Activated T-cell treated with anti-CD3 and anti-CD28 coated beads, Interleukin-2, amount 50 U/mL, for 24 hours (primary cell): ENCODE measurements at regions not wholly inside any gene's neighbourhood (a gene's known extent, or its start where the extent isn't known, plus 50 kb on each side); places are given as distances from the start of the nearest gene placed in this dataset.
"Not testable (repeated sequence)": the region's sequence is repeated elsewhere in the genome, so short reads cannot be mapped to it uniquely, and the experiment has no call there.

Experiments
- DNase-seq: peaks from one replicate; pipeline ENCODE4 v3.0.0-alpha.2; 2020
- H3K27ac Mint-ChIP-seq: 2 replicates; pipeline ENCODE4 v1.8.0; 2020; ENCODE audit warnings: mild to moderate bottlenecking, mixed read lengths
- H3K27me3 Mint-ChIP-seq: 2 replicates; pipeline ENCODE4 v1.8.0; 2020; ENCODE audit warnings: mixed read lengths
- H3K36me3 Mint-ChIP-seq: 2 replicates; pipeline ENCODE4 v1.8.0; 2020; ENCODE audit warnings: low read depth, mixed read lengths
- H3K4me1 Mint-ChIP-seq: 2 replicates; pipeline ENCODE4 v1.8.0; 2020; ENCODE audit warnings: low read depth, mixed read lengths
- H3K4me3 Mint-ChIP-seq: 2 replicates; pipeline ENCODE4 v1.8.0; 2020; ENCODE audit warnings: mild to moderate bottlenecking, moderate library complexity, mixed read lengths
- H3K9me3 Mint-ChIP-seq: 2 replicates; pipeline ENCODE4 v1.8.0; 2020; ENCODE audit warnings: mixed read lengths

- Mint-ChIP-seq H3K36me3 (no peaks in the 10 kb centered on the region), H3K27ac (no peak overlapping the region), H3K27me3 (no peaks in the 10 kb centered on the region), H3K4me3 (no peak overlapping the region), H3K9me3 (peaks cover 7% of the 10 kb centered on the region), H3K4me1 (no peaks in the 10 kb centered on the region)
- DNase-seq, result no peak
Measured at GRCh38 chr7:85290269-85290668, 103.4 kb upstream of the SEMA3D start.

GRCh38 chr7:85289279-85289678, 102.4 kb upstream of the SEMA3D start:
- no peak for DNase-seq
- no peaks in the 10 kb centered on the region for H3K4me1 Mint-ChIP-seq
- H3K27me3 Mint-ChIP-seq, result no peaks in the 10 kb centered on the region
- H3K36me3 Mint-ChIP-seq, result no peaks in the 10 kb centered on the region
- H3K9me3 Mint-ChIP-seq, result peaks cover 4% of the 10 kb centered on the region
- H3K27ac Mint-ChIP-seq, result no peak overlapping the region
- H3K4me3 Mint-ChIP-seq, result no peak overlapping the region

- H3K4me1 Mint-ChIP-seq, result no peaks in the 10 kb centered on the region
- no peaks in the 10 kb centered on the region for H3K36me3 Mint-ChIP-seq
- H3K27ac Mint-ChIP-seq, result no peak overlapping the region
- peaks cover 2% of the 10 kb centered on the region for H3K9me3 Mint-ChIP-seq
- no peak for DNase-seq
- no peak overlapping the region for H3K4me3 Mint-ChIP-seq
- no peaks in the 10 kb centered on the region for H3K27me3 Mint-ChIP-seq
Measured at GRCh38 chr7:85287106-85287825, 100.4 kb upstream of the SEMA3D start.

GRCh38 chr7:85286446-85286845, 99.6 kb upstream of the SEMA3D start:
- Mint-ChIP-seq H3K9me3 (peaks cover 2% of the 10 kb centered on the region), H3K36me3 (no peaks in the 10 kb centered on the region), H3K27ac (no peak overlapping the region), H3K27me3 (no peaks in the 10 kb centered on the region), H3K4me1 (no peaks in the 10 kb centered on the region), H3K4me3 (no peak overlapping the region)
- DNase-seq, result no peak

GRCh38 chr7:85285527-85285926, 98.7 kb upstream of the SEMA3D start:
- no peaks in the 10 kb centered on the region for H3K4me1 Mint-ChIP-seq
- no peaks in the 10 kb centered on the region for H3K27me3 Mint-ChIP-seq
- DNase-seq, result no peak
- no peaks in the 10 kb centered on the region for H3K36me3 Mint-ChIP-seq
- no peak overlapping the region for H3K27ac Mint-ChIP-seq
- H3K9me3 Mint-ChIP-seq, result peaks cover 2% of the 10 kb centered on the region
- no peak overlapping the region for H3K4me3 Mint-ChIP-seq

GRCh38 chr7:85275204-85275603, 88.3 kb upstream of the SEMA3D start:
- H3K9me3 Mint-ChIP-seq, result peaks cover 6% of the 10 kb centered on the region
- H3K27ac Mint-ChIP-seq, result no peak overlapping the region
- H3K4me3 Mint-ChIP-seq, result no peak overlapping the region
- DNase-seq, result no peak
- H3K27me3 Mint-ChIP-seq, result no peaks in the 10 kb centered on the region
- H3K4me1 Mint-ChIP-seq, result no peaks in the 10 kb centered on the region
- no peaks in the 10 kb centered on the region for H3K36me3 Mint-ChIP-seq

GRCh38 chr7:85274454-85274853, 87.6 kb upstream of the SEMA3D start:
- no peak overlapping the region for H3K4me3 Mint-ChIP-seq

GRCh38 chr7:85262891-85263290, 76.0 kb upstream of the SEMA3D start:
- no peak for DNase-seq
- H3K4me3 Mint-ChIP-seq, result no peak overlapping the region
- H3K27ac Mint-ChIP-seq, result no peak overlapping the region

More at GRCh38 chr7:85274454-85274853, 87.6 kb upstream of the SEMA3D start:
- DNase-seq, result no peak
- Mint-ChIP-seq H3K36me3 (no peaks in the 10 kb centered on the region), H3K27ac (no peak overlapping the region), H3K27me3 (no peaks in the 10 kb centered on the region), H3K4me1 (no peaks in the 10 kb centered on the region), H3K9me3 (peaks cover 6% of the 10 kb centered on the region)

GRCh38 chr7:85261336-85261735, 74.5 kb upstream of the SEMA3D start:
- Mint-ChIP-seq H3K9me3 (peaks cover 16% of the 10 kb centered on the region), H3K36me3 (no peaks in the 10 kb centered on the region)
- no peak for DNase-seq

More at GRCh38 chr7:85262891-85263290, 76.0 kb upstream of the SEMA3D start:
- Mint-ChIP-seq H3K4me1 (no peaks in the 10 kb centered on the region), H3K36me3 (no peaks in the 10 kb centered on the region), H3K27me3 (no peaks in the 10 kb centered on the region), H3K9me3 (peaks cover 10% of the 10 kb centered on the region)

GRCh38 chr7:85249787-85250186, 62.9 kb upstream of the SEMA3D start:
- not testable (repeated sequence) for H3K36me3 Mint-ChIP-seq, H3K27ac Mint-ChIP-seq, H3K4me3 Mint-ChIP-seq, H3K9me3 Mint-ChIP-seq, H3K4me1 Mint-ChIP-seq, DNase-seq, H3K27me3 Mint-ChIP-seq

More at GRCh38 chr7:85261336-85261735, 74.5 kb upstream of the SEMA3D start:
- no peak overlapping the region for H3K27ac Mint-ChIP-seq
- H3K27me3 Mint-ChIP-seq, result no peaks in the 10 kb centered on the region
- H3K4me3 Mint-ChIP-seq, result no peak overlapping the region
- no peaks in the 10 kb centered on the region for H3K4me1 Mint-ChIP-seq

- no peak overlapping the region for H3K4me3 Mint-ChIP-seq
- no peaks in the 10 kb centered on the region for H3K36me3 Mint-ChIP-seq
- H3K4me1 Mint-ChIP-seq, result no peaks in the 10 kb centered on the region
- H3K27me3 Mint-ChIP-seq, result no peaks in the 10 kb centered on the region
- peaks cover 2% of the 10 kb centered on the region for H3K9me3 Mint-ChIP-seq
- H3K27ac Mint-ChIP-seq, result no peak overlapping the region
- DNase-seq, result no peak
Measured at GRCh38 chr7:85239109-85239508, 52.3 kb upstream of the SEMA3D start.

- Mint-ChIP-seq H3K4me3 (no peak overlapping the region), H3K27me3 (no peaks in the 10 kb centered on the region), H3K36me3 (no peaks in the 10 kb centered on the region), H3K27ac (no peak overlapping the region), H3K9me3 (peaks cover 2% of the 10 kb centered on the region), H3K4me1 (no peaks in the 10 kb centered on the region)
- DNase-seq, result no peak
Measured at GRCh38 chr7:85237721-85238120, 50.9 kb upstream of the SEMA3D start.
